ENCODE measurements at regions not wholly inside any gene's neighbourhood (a gene's known extent, or its start where the extent isn't known, plus 50 kb on each side); places are given as distances from the start of the nearest gene placed in this dataset.

DNA sequence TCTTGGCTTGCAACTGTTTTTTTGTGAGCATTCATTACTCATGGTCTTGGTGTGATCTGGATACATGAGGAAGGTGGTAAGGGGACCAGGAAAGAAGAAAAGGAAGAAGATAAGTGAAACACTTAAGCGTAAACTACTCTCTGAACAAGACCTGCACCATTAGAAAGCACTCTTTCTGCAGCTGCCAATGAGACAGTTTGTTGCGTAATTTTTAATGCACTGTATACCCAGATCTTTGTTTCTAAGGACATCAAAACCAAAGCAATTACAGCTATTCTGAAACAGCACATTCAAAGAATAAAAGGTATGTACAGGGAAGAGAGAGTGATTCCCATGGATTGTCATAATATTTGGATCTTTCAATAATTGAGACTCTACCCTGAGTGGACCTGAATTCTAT, 147.4 kb downstream of the BLID start:
- TF ChIP-seq, protein P1, sequence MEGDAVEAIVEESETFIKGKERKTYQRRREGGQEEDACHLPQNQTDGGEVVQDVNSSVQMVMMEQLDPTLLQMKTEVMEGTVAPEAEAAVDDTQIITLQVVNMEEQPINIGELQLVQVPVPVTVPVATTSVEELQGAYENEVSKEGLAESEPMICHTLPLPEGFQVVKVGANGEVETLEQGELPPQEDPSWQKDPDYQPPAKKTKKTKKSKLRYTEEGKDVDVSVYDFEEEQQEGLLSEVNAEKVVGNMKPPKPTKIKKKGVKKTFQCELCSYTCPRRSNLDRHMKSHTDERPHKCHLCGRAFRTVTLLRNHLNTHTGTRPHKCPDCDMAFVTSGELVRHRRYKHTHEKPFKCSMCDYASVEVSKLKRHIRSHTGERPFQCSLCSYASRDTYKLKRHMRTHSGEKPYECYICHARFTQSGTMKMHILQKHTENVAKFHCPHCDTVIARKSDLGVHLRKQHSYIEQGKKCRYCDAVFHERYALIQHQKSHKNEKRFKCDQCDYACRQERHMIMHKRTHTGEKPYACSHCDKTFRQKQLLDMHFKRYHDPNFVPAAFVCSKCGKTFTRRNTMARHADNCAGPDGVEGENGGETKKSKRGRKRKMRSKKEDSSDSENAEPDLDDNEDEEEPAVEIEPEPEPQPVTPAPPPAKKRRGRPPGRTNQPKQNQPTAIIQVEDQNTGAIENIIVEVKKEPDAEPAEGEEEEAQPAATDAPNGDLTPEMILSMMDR (IDR thresholded peaks at IDR 0.05): no peak
- no peak for TF ChIP-seq POLR2A (IDR thresholded peaks at IDR 0.05)

Measured in adrenal gland (tissue), 5 donors.